Neural cell (in vitro differentiated cells): ENCODE measurements at regions not wholly inside any gene's neighbourhood (a gene's known extent, or its start where the extent isn't known, plus 50 kb on each side); places are given as distances from the start of the nearest gene placed in this dataset.

Experiments
- H2AFZ ChIP-seq: fragments of 200-600, 300-800 bp; sonication (generic), shearing (Covaris generic); 2 replicates; pipeline ENCODE4 v1.6.0; 2014; ENCODE audit warnings: low read depth, mild to moderate bottlenecking, antibody characterized with exemption, low read length, moderate library complexity
- H3F3A ChIP-seq: fragments of 200-600 bp; shearing (Covaris generic); 2 replicates; pipeline ENCODE4 v1.6.1; 2016; ENCODE audit warnings: mild to moderate bottlenecking, moderate library complexity, mixed read lengths, antibody characterized with exemption, low read length; ENCODE audit not compliant: insufficient read depth, poor library complexity, severe bottlenecking
- H3K27ac ChIP-seq: fragments of 200-600, 300-800 bp; sonication (generic), shearing (Covaris generic); 2 replicates; pipeline ENCODE4 v1.5.1; 2014; ENCODE audit warnings: mild to moderate bottlenecking, low read length, moderate library complexity
- H3K27me3 ChIP-seq: fragments of 300-800, 200-600 bp; sonication (generic), shearing (Covaris generic); 2 replicates; pipeline ENCODE4 v1.6.0; 2014; ENCODE audit warnings: mild to moderate bottlenecking, low read depth, low read length, moderate library complexity; ENCODE audit not compliant: insufficient read depth
- H3K36me3 ChIP-seq: fragments of 300-800, 200-600 bp; sonication (generic), shearing (Covaris generic); 2 replicates; pipeline ENCODE4 v1.5.1; 2014; ENCODE audit warnings: mild to moderate bottlenecking, antibody characterized with exemption, low read length, moderate library complexity; ENCODE audit not compliant: insufficient read depth
- H3K4me2 ChIP-seq: fragments of 300-800, 200-600 bp; sonication (generic), shearing (Covaris generic); 2 replicates; pipeline ENCODE4 v1.6.0; 2014; ENCODE audit warnings: mild to moderate bottlenecking, low read length
- H3K4me3 ChIP-seq: fragments of 300-800, 200-600 bp; sonication (generic), shearing (Covaris generic); 2 replicates; pipeline ENCODE4 v1.5.1; 2014; ENCODE audit warnings: mild to moderate bottlenecking, low read length, moderate library complexity
- H3K79me2 ChIP-seq: fragments of 200-600 bp; shearing (Covaris generic); replicated peaks from 2 replicates; pipeline ENCODE4 v1.6.0; 2014; ENCODE audit warnings: mild to moderate bottlenecking, low read length, moderate library complexity; ENCODE audit not compliant: insufficient read depth
- H3K9ac ChIP-seq: fragments of 300-800, 200-600 bp; sonication (generic), shearing (Covaris generic); 2 replicates; pipeline ENCODE4 v1.6.1; 2016; ENCODE audit warnings: mild to moderate bottlenecking, low read length, mixed read lengths
- H3K9me2 ChIP-seq: fragments of 200-600 bp; shearing (Covaris generic); 2 replicates; pipeline ENCODE4 v1.6.1; 2016; ENCODE audit warnings: mild to moderate bottlenecking, low read length, mixed read lengths; ENCODE audit not compliant: insufficient read depth
- H3K9me3 ChIP-seq: fragments of 200-600, 300-800 bp; sonication (generic), shearing (Covaris generic); 2 replicates; pipeline ENCODE4 v1.6.1; 2016; ENCODE audit warnings: mild to moderate bottlenecking, mixed run types, low read length, moderate library complexity, mixed read lengths
- H4K20me1 ChIP-seq: fragments of 200-600 bp; shearing (Covaris generic); 2 replicates; pipeline ENCODE4 v1.6.1; 2016; ENCODE audit warnings: mild to moderate bottlenecking, mixed run types; ENCODE audit not compliant: insufficient read depth
- CTCF ChIP-seq: fragments of 450-650 bp; IDR thresholded peaks from 2 replicates; pipeline ENCODE4 v1.5.1; 2014; ENCODE audit warnings: antibody characterized with exemption, mild to moderate bottlenecking, moderate library complexity; ENCODE audit not compliant: poor library complexity, severe bottlenecking
- EP300 ChIP-seq: fragments of 450-650 bp; conservative IDR thresholded peaks from 2 replicates; pipeline ENCODE4 v1.6.1; 2014; ENCODE audit warnings: antibody characterized with exemption, mild to moderate bottlenecking, moderate library complexity; ENCODE audit not compliant: poor library complexity, severe bottlenecking
- EZH2 ChIP-seq: fragments of 200-600, 300-800 bp; shearing (Covaris generic), sonication (generic); IDR thresholded peaks from 2 replicates; pipeline ENCODE4 v1.6.1; 2014; ENCODE audit warnings: antibody characterized with exemption, low read length, borderline replicate concordance, mild to moderate bottlenecking; ENCODE audit not compliant: insufficient read depth, poor library complexity, severe bottlenecking
- MXI1 ChIP-seq: fragments of 450-650 bp; conservative IDR thresholded peaks from 2 replicates; pipeline ENCODE4 v1.6.1; 2014; ENCODE audit warnings: antibody characterized with exemption, mild to moderate bottlenecking; ENCODE audit not compliant: poor library complexity, severe bottlenecking
- POLR2AphosphoS5 ChIP-seq: IDR thresholded peaks from 2 replicates; pipeline ENCODE4 v1.6.1; 2012
- RAD21 ChIP-seq: fragments of 450-650 bp; conservative IDR thresholded peaks from 2 replicates; pipeline ENCODE4 v1.6.1; 2014; ENCODE audit warnings: antibody characterized with exemption, mild to moderate bottlenecking, moderate library complexity
- REST ChIP-seq: IDR thresholded peaks from 2 replicates; pipeline ENCODE4 v1.6.1; 2012; ENCODE audit warnings: borderline replicate concordance
- SMC3 ChIP-seq: fragments of 450-650 bp; conservative IDR thresholded peaks from 2 replicates; pipeline ENCODE4 v1.6.1; 2014; ENCODE audit warnings: antibody characterized with exemption, mild to moderate bottlenecking, moderate library complexity; ENCODE audit not compliant: poor library complexity
- TAF1 ChIP-seq: IDR thresholded peaks from 2 replicates; pipeline ENCODE4 v1.6.1; 2012; ENCODE audit warnings: low read depth

GRCh38 chrX:121886557-121886956 lies 839.1 kb downstream of the GLUD2 start:
- Histone ChIP-seq H3K4me3 (no peak overlapping the region), H3K36me3 (no peaks in the 10 kb centered on the region), H4K20me1 (no peaks in the 10 kb centered on the region), H3F3A (no peaks in the 10 kb centered on the region), H3K9ac (no peak overlapping the region), H3K27me3 (no peaks in the 10 kb centered on the region), H3K4me2 (no peak overlapping the region), H3K9me2 (no peaks in the 10 kb centered on the region), H3K27ac (no peak overlapping the region), H3K9me3 (no peaks in the 10 kb centered on the region), H2AFZ (no peak overlapping the region), H3K79me2 (no peaks in the 10 kb centered on the region)
- TF ChIP-seq CTCF = no peak
- TF ChIP-seq SMC3 = no peak
- TF ChIP-seq REST = no peak
- no peak for TF ChIP-seq POLR2AphosphoS5
- no peak for TF ChIP-seq EZH2
- TF ChIP-seq EP300 = no peak
- TF ChIP-seq RAD21 = no peak
- TF ChIP-seq MXI1 = no peak
- TF ChIP-seq TAF1 = no peak

GRCh38 chrX:121894756-121895155 lies 847.3 kb downstream of the GLUD2 start:
- no peaks in the 10 kb centered on the region for H3K36me3 ChIP-seq
- H3K9me2 ChIP-seq = no peaks in the 10 kb centered on the region
- H3K27me3 ChIP-seq = no peaks in the 10 kb centered on the region
- no peak overlapping the region for H3K27ac ChIP-seq
- no peaks in the 10 kb centered on the region for H3F3A ChIP-seq
- H2AFZ ChIP-seq = no peak overlapping the region
- TF ChIP-seq REST (no peak), POLR2AphosphoS5 (no peak), SMC3 (no peak), EZH2 (no peak), TAF1 (no peak), EP300 (no peak), MXI1 (no peak), RAD21 (no peak), CTCF (no peak)
- no peak overlapping the region for H3K4me3 ChIP-seq
- no peak overlapping the region for H3K4me2 ChIP-seq
- no peaks in the 10 kb centered on the region for H3K9me3 ChIP-seq
- H4K20me1 ChIP-seq = no peaks in the 10 kb centered on the region
- H3K79me2 ChIP-seq = no peaks in the 10 kb centered on the region
- no peak overlapping the region for H3K9ac ChIP-seq
